ENCODE measurements at regions not wholly inside any gene's neighbourhood (a gene's known extent, or its start where the extent isn't known, plus 50 kb on each side); places are given as distances from the start of the nearest gene placed in this dataset.

DNA sequence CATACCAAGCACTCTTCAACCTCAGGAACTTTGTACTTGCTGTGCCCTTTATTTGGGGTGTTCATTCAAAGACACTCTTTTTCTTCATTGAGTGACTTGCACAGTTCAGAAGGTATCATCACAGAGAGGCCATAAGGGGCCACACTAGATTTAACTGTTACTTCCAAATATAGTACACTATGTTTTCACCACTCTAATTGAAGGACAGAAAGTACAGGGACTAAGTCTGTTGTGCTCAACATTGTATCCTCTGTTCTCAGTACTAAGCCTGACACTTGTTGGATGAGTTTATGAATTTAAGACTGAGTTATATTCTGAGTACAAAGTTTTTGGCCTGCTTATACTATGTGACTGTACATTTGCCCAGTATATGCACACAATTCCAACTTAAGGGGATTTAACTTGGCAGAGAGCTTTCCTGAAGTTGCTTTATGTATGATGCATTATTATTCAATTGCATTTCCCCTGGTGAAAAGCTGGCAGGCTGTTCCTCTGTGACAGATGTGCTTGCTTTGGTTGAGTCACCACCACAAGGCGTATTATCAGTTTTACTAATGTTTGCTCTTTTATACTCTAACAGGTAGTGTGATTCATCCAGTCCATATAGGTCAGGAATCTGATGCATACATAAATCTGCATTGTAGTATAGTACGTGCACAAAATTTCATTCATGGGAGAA, 714.8 kb downstream of the TLR4 start:
- Histone ChIP-seq H3K9me2 (replicated peaks; ENCODE audit: low read depth, low read length) (no peaks in the 10 kb centered on the region), H3K4me1 (ENCODE audit: insufficient read depth, low read length, poor library complexity, severe bottlenecking) (no peaks in the 10 kb centered on the region), H3K4me3 (ENCODE audit: low read length, poor library complexity, severe bottlenecking) (no peak overlapping the region), H3K79me2 (ENCODE audit: insufficient read depth, low read length) (no peaks in the 10 kb centered on the region), H3K27me3 (ENCODE audit: insufficient read depth, low read length, poor library complexity, severe bottlenecking) (no peaks in the 10 kb centered on the region), H3F3A (ENCODE audit: low read depth) (no peaks in the 10 kb centered on the region), H3K4me2 (ENCODE audit: low read depth, low read length, poor library complexity, severe bottlenecking) (no peak overlapping the region), H3K9ac (ENCODE audit: low read depth, low read length, poor library complexity, severe bottlenecking) (no peak overlapping the region), H4K20me1 (ENCODE audit: insufficient read depth, low read length, poor library complexity, severe bottlenecking) (no peaks in the 10 kb centered on the region), H3K9me3 (ENCODE audit: insufficient read depth, low read depth, low read length) (no peaks in the 10 kb centered on the region; the same call in 1 of the 2 replicates), H3K36me3 (ENCODE audit: insufficient read depth, low read length) (no peaks in the 10 kb centered on the region), H2AFZ (ENCODE audit: low read length) (no peak overlapping the region)
- TF ChIP-seq EZH2phosphoT487 (IDR thresholded peaks at IDR 0.05; ENCODE audit: borderline replicate concordance), result no peak
- TF ChIP-seq, protein P1, sequence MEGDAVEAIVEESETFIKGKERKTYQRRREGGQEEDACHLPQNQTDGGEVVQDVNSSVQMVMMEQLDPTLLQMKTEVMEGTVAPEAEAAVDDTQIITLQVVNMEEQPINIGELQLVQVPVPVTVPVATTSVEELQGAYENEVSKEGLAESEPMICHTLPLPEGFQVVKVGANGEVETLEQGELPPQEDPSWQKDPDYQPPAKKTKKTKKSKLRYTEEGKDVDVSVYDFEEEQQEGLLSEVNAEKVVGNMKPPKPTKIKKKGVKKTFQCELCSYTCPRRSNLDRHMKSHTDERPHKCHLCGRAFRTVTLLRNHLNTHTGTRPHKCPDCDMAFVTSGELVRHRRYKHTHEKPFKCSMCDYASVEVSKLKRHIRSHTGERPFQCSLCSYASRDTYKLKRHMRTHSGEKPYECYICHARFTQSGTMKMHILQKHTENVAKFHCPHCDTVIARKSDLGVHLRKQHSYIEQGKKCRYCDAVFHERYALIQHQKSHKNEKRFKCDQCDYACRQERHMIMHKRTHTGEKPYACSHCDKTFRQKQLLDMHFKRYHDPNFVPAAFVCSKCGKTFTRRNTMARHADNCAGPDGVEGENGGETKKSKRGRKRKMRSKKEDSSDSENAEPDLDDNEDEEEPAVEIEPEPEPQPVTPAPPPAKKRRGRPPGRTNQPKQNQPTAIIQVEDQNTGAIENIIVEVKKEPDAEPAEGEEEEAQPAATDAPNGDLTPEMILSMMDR (conservative IDR thresholded peaks at IDR 0.05; ENCODE audit: low read length), result no peak

DNA sequence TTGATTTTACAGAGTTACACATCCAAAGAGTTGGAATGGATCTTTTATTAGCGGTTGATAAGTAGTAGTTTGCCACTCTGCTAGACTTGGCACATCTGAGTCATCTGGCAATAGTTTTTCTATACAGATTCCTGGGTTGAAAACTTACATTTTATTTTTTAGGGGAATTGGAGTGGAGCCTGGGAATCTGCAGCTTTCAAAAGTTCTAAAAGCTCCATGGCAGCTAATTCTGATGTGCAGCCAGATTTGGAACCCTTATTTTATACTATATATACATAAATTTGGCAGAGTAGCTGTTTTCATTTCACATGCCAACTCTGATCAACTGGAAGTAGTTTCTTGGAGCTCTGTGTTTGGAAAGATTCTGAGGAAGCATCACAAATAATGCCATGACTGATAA, 715.5 kb downstream of the TLR4 start:
- Histone ChIP-seq H2AFZ (ENCODE audit: low read length) (no peak overlapping the region), H3K9me3 (ENCODE audit: insufficient read depth, low read depth, low read length) (no peaks in the 10 kb centered on the region; the same call in 1 of the 2 replicates), H3K36me3 (ENCODE audit: insufficient read depth, low read length) (no peaks in the 10 kb centered on the region), H3K9ac (ENCODE audit: low read depth, low read length, poor library complexity, severe bottlenecking) (no peak overlapping the region), H3K4me1 (ENCODE audit: insufficient read depth, low read length, poor library complexity, severe bottlenecking) (no peaks in the 10 kb centered on the region), H3F3A (ENCODE audit: low read depth) (no peaks in the 10 kb centered on the region), H3K9me2 (replicated peaks; ENCODE audit: low read depth, low read length) (no peaks in the 10 kb centered on the region), H3K4me3 (ENCODE audit: low read length, poor library complexity, severe bottlenecking) (no peak overlapping the region), H4K20me1 (ENCODE audit: insufficient read depth, low read length, poor library complexity, severe bottlenecking) (no peaks in the 10 kb centered on the region), H3K79me2 (ENCODE audit: insufficient read depth, low read length) (no peaks in the 10 kb centered on the region), H3K27me3 (ENCODE audit: insufficient read depth, low read length, poor library complexity, severe bottlenecking) (no peaks in the 10 kb centered on the region), H3K4me2 (ENCODE audit: low read depth, low read length, poor library complexity, severe bottlenecking) (no peak overlapping the region)
- no peak for TF ChIP-seq EZH2phosphoT487 (IDR thresholded peaks at IDR 0.05; ENCODE audit: borderline replicate concordance)
- TF ChIP-seq, protein P1 (conservative IDR thresholded peaks at IDR 0.05; ENCODE audit: low read length), result no peak

DNA sequence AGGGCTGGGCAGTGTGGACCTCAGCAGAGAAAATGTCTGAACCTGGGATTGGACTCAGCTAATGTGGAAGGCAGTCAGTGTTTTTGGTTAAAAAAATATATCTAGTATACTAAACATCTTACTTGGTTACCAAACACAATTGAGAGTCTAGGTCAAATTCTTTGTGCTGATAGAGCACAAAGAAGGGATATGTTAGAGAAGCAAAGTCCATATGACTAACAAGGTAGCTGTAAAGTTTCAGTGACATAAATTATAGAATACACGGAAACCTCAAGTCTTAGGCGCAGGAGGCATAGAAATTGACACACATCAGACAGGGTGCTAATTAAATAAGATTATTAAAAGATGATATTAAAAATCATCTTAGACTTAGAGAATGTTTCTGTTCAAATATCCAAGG, 718.3 kb downstream of the TLR4 start:
- Histone ChIP-seq H3K9ac (ENCODE audit: low read depth, low read length, poor library complexity, severe bottlenecking) (no peak overlapping the region), H4K20me1 (ENCODE audit: insufficient read depth, low read length, poor library complexity, severe bottlenecking) (no peaks in the 10 kb centered on the region), H3K4me2 (ENCODE audit: low read depth, low read length, poor library complexity, severe bottlenecking) (no peak overlapping the region), H2AFZ (ENCODE audit: low read length) (no peak overlapping the region), H3K36me3 (ENCODE audit: insufficient read depth, low read length) (no peaks in the 10 kb centered on the region), H3K79me2 (ENCODE audit: insufficient read depth, low read length) (no peaks in the 10 kb centered on the region), H3K9me2 (replicated peaks; ENCODE audit: low read depth, low read length) (no peaks in the 10 kb centered on the region), H3K27me3 (ENCODE audit: insufficient read depth, low read length, poor library complexity, severe bottlenecking) (no peaks in the 10 kb centered on the region), H3K4me3 (ENCODE audit: low read length, poor library complexity, severe bottlenecking) (no peak overlapping the region), H3K9me3 (ENCODE audit: insufficient read depth, low read depth, low read length) (no peaks in the 10 kb centered on the region; the same call in 1 of the 2 replicates), H3K4me1 (ENCODE audit: insufficient read depth, low read length, poor library complexity, severe bottlenecking) (no peaks in the 10 kb centered on the region), H3F3A (ENCODE audit: low read depth) (no peaks in the 10 kb centered on the region)
- TF ChIP-seq, protein P1 (conservative IDR thresholded peaks at IDR 0.05; ENCODE audit: low read length), result no peak
- no peak for TF ChIP-seq EZH2phosphoT487 (IDR thresholded peaks at IDR 0.05; ENCODE audit: borderline replicate concordance)
